ENCODE measurements at regions not wholly inside any gene's neighbourhood (a gene's known extent, or its start where the extent isn't known, plus 50 kb on each side); places are given as distances from the start of the nearest gene placed in this dataset.

DNA sequence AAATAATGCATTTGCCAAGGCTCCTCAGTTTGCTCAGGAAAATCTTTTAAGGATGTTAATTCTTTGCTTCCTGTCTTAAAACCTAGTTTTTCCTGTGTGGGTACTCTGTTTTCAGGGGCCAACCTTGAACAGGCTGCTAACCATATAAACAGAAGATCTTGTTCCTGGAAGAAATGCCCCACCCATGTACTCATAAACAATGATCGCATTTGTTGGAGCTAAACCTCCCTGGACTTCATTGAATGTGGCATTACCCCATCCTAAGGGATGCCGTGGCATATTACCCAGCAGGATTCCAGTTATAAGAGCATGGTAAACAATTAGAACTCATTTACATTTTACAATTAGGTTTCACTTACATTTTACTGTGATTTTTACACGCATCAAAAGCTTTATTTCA is 436.0 kb downstream of the ZNF608 start:
- Histone ChIP-seq H3T11ph (ENCODE audit: low read length) (no peak overlapping the region), H4K5ac (ENCODE audit: insufficient read length, low read depth, low read length) (no peak overlapping the region), H3K79me1 (ENCODE audit: insufficient read depth, low read depth, low read length, poor library complexity, severe bottlenecking) (no peaks in the 10 kb centered on the region), H3K4me2 (ENCODE audit: insufficient read depth, insufficient read length, low read length) (no peak overlapping the region), H3K9me3 (ENCODE audit: control insufficient read depth, low read depth, low read length) (no peaks in the 10 kb centered on the region), H3K23me2 (ENCODE audit: insufficient read length, low read depth, low read length, poor library complexity, severe bottlenecking) (no peaks in the 10 kb centered on the region), H2AK5ac (ENCODE audit: insufficient read length, low read length) (no peak overlapping the region), H2BK5ac (ENCODE audit: insufficient read length, low read length) (no peak overlapping the region), H3K4ac (ENCODE audit: low read depth, low read length) (no peak overlapping the region), H3K27ac (ENCODE audit: insufficient read length, low read depth, low read length) (no peak overlapping the region), H4K20me1 (ENCODE audit: control insufficient read depth, insufficient read depth, insufficient read length) (no peaks in the 10 kb centered on the region), H2AFZ (ENCODE audit: low read length) (no peak overlapping the region), H2BK20ac (ENCODE audit: low read depth, low read length, poor library complexity, severe bottlenecking) (no peak overlapping the region), H3K56ac (ENCODE audit: insufficient read length, low read depth, low read length) (no peak overlapping the region), H3K18ac (ENCODE audit: insufficient read length, low read depth, low read length) (no peak overlapping the region), H2BK120ac (ENCODE audit: low read depth, low read length, poor library complexity, severe bottlenecking) (no peak overlapping the region), H3K27me3 (ENCODE audit: insufficient read depth, low read length) (no peaks in the 10 kb centered on the region), H3K23ac (ENCODE audit: insufficient read length, low read depth, low read length) (no peak overlapping the region), H2BK12ac (ENCODE audit: insufficient read length, low read depth, low read length) (no peak overlapping the region), H3K79me2 (ENCODE audit: insufficient read depth, low read length) (no peaks in the 10 kb centered on the region), H3K14ac (ENCODE audit: insufficient read depth, low read length) (no peak overlapping the region), H4K8ac (replicated peaks; ENCODE audit: insufficient read length, low read depth, low read length) (no peak overlapping the region), H3K4me1 (ENCODE audit: insufficient read depth, low read length) (peaks cover 4% of the 10 kb centered on the region; the same call in 1 of the 2 replicates), H4K91ac (ENCODE audit: insufficient read length, low read depth, low read length) (no peak overlapping the region), H3K9ac (ENCODE audit: extremely low read depth, insufficient read length, low read length) (no peak overlapping the region), H2BK15ac (ENCODE audit: low read depth, low read length) (no peak overlapping the region)
- TF ChIP-seq, protein P1, sequence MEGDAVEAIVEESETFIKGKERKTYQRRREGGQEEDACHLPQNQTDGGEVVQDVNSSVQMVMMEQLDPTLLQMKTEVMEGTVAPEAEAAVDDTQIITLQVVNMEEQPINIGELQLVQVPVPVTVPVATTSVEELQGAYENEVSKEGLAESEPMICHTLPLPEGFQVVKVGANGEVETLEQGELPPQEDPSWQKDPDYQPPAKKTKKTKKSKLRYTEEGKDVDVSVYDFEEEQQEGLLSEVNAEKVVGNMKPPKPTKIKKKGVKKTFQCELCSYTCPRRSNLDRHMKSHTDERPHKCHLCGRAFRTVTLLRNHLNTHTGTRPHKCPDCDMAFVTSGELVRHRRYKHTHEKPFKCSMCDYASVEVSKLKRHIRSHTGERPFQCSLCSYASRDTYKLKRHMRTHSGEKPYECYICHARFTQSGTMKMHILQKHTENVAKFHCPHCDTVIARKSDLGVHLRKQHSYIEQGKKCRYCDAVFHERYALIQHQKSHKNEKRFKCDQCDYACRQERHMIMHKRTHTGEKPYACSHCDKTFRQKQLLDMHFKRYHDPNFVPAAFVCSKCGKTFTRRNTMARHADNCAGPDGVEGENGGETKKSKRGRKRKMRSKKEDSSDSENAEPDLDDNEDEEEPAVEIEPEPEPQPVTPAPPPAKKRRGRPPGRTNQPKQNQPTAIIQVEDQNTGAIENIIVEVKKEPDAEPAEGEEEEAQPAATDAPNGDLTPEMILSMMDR (conservative IDR thresholded peaks at IDR 0.05) = no peak
- DNase-seq = no peak
- H3K9me3 Mint-ChIP-seq = peaks cover 5 to 7% of the 10 kb centered on the region in 2 experiments; a peak in 4 of 5 replicates
- H3K4me3 Mint-ChIP-seq = no peak overlapping the region
- no peak overlapping the region; a peak in 2 of 7 replicates for H3K27ac Mint-ChIP-seq
- peaks cover 6 to 7% of the 10 kb centered on the region in 2 experiments for H3K4me1 Mint-ChIP-seq
- no peaks in the 10 kb centered on the region for H3K27me3 Mint-ChIP-seq (ENCODE audit: low read depth)
- 100% methylated on average over 1 of the region's 3 CpGs for WGBS (ENCODE audit: extremely low coverage, insufficient read length, low lambda C conversion rate)
- peaks cover 2 to 15% (median 3%) of the 10 kb centered on the region in 3 experiments; a peak in 4 of 7 replicates for H3K36me3 Mint-ChIP-seq (ENCODE audit: insufficient read depth in 1 of 3, low read depth in 3 of 3)
